ENCODE measurements at regions not wholly inside any gene's neighbourhood (a gene's known extent, or its start where the extent isn't known, plus 50 kb on each side); places are given as distances from the start of the nearest gene placed in this dataset.

DNA sequence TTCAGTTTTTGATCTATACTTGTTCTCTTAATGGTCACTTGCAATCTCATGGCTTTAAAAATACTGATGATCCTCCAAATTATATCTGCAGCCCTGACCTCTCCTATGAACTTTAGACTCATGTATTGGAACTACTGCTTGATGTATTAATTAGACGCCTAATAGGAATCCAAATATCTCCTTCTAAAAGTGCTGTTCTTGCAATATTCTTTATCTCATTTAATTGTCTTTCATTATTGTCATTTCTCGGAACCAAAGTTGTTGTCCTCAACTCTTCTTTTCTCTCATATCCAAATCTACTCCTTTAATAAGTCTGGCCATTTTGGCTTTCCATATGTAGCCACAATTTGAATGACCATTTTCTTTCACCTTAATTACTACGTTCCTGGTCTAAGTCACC is 907.6 kb upstream of the SEL1L start:
- TF ChIP-seq POLR2A (IDR thresholded peaks at IDR 0.05; ENCODE audit: low read depth, low read length) (no peak), POLR2AphosphoS5 (IDR thresholded peaks at IDR 0.05; ENCODE audit: low read depth, low read length) (no peak), TAF1 (IDR thresholded peaks at IDR 0.05; ENCODE audit: low read depth, low read length) (no peak)

All from GM12891 (cell line).